ENCODE measurements at regions not wholly inside any gene's neighbourhood (a gene's known extent, or its start where the extent isn't known, plus 50 kb on each side); places are given as distances from the start of the nearest gene placed in this dataset.

- TF ChIP-seq CTCF (IDR thresholded peaks at IDR 0.05; ENCODE audit: insufficient read depth, low read length, poor library complexity, severe bottlenecking), result no peak
- Histone ChIP-seq H3K36me3 (ENCODE audit: control insufficient read depth, insufficient read depth, low read length) (no peaks in the 10 kb centered on the region), H3K4me3 (ENCODE audit: low read depth, low read length) (no peak overlapping the region), H3K27me3 (ENCODE audit: control insufficient read depth, insufficient read depth, low read length) (no peaks in the 10 kb centered on the region)
- DNase-seq (ENCODE audit: low read depth), result no peak
Observed at GRCh38 chr14:84859116-84859515, 670.8 kb upstream of the FLRT2 start.

GRCh38 chr14:84864548-84865271 is 665.2 kb upstream of the FLRT2 start:
- H3K36me3 ChIP-seq (ENCODE audit: control insufficient read depth, insufficient read depth, low read length), result no peaks in the 10 kb centered on the region
- no peak overlapping the region for H3K4me3 ChIP-seq (ENCODE audit: low read depth, low read length)
- H3K27me3 ChIP-seq (ENCODE audit: control insufficient read depth, insufficient read depth, low read length), result no peaks in the 10 kb centered on the region
- TF ChIP-seq CTCF (IDR thresholded peaks at IDR 0.05; ENCODE audit: insufficient read depth, low read length, poor library complexity, severe bottlenecking), result no peak
- DNase-seq (ENCODE audit: low read depth), result no peak

- TF ChIP-seq CTCF (IDR thresholded peaks at IDR 0.05; ENCODE audit: insufficient read depth, low read length, poor library complexity, severe bottlenecking), result no peak
Observed at GRCh38 chr14:84871734-84872133, 658.2 kb upstream of the FLRT2 start.

GRCh38 chr14:84874436-84874835 is 655.5 kb upstream of the FLRT2 start:
- no peak for DNase-seq (ENCODE audit: low read depth)
- Histone ChIP-seq H3K27me3 (ENCODE audit: control insufficient read depth, insufficient read depth, low read length) (no peaks in the 10 kb centered on the region), H3K36me3 (ENCODE audit: control insufficient read depth, insufficient read depth, low read length) (no peaks in the 10 kb centered on the region), H3K4me3 (ENCODE audit: low read depth, low read length) (no peak overlapping the region)
- no peak for TF ChIP-seq CTCF (IDR thresholded peaks at IDR 0.05; ENCODE audit: insufficient read depth, low read length, poor library complexity, severe bottlenecking)

More at GRCh38 chr14:84871734-84872133, 658.2 kb upstream of the FLRT2 start:
- Histone ChIP-seq H3K27me3 (ENCODE audit: control insufficient read depth, insufficient read depth, low read length) (no peaks in the 10 kb centered on the region), H3K4me3 (ENCODE audit: low read depth, low read length) (no peak overlapping the region), H3K36me3 (ENCODE audit: control insufficient read depth, insufficient read depth, low read length) (no peaks in the 10 kb centered on the region)
- no peak for DNase-seq (ENCODE audit: low read depth)

- Histone ChIP-seq H3K36me3 (ENCODE audit: control insufficient read depth, insufficient read depth, low read length) (no peaks in the 10 kb centered on the region), H3K4me3 (ENCODE audit: low read depth, low read length) (no peak overlapping the region), H3K27me3 (ENCODE audit: control insufficient read depth, insufficient read depth, low read length) (no peaks in the 10 kb centered on the region)
- no peak for TF ChIP-seq CTCF (IDR thresholded peaks at IDR 0.05; ENCODE audit: insufficient read depth, low read length, poor library complexity, severe bottlenecking)
- DNase-seq (ENCODE audit: low read depth), result no peak
Observed at GRCh38 chr14:84877061-84877460, 652.9 kb upstream of the FLRT2 start.

- Histone ChIP-seq H3K27me3 (ENCODE audit: control insufficient read depth, insufficient read depth, low read length) (no peaks in the 10 kb centered on the region), H3K4me3 (ENCODE audit: low read depth, low read length) (no peak overlapping the region), H3K36me3 (ENCODE audit: control insufficient read depth, insufficient read depth, low read length) (no peaks in the 10 kb centered on the region)
- no peak for DNase-seq (ENCODE audit: low read depth)
- TF ChIP-seq CTCF (IDR thresholded peaks at IDR 0.05; ENCODE audit: insufficient read depth, low read length, poor library complexity, severe bottlenecking), result no peak
Observed at GRCh38 chr14:84882830-84883229, 647.1 kb upstream of the FLRT2 start.

All from kidney epithelial cell (primary cell).